ENCODE measurements at regions not wholly inside any gene's neighbourhood (a gene's known extent, or its start where the extent isn't known, plus 50 kb on each side); places are given as distances from the start of the nearest gene placed in this dataset.

- FAIRE-seq (no peak), DNase-seq (ENCODE audit: low read depth, low spot score) (no peak)
- no peaks in the 10 kb centered on the region for H3K27me3 ChIP-seq (ENCODE audit: control insufficient read depth in 2 of 2, insufficient read depth in 2 of 2, low read length in 2 of 2)
- no peak overlapping the region for H3K4me2 ChIP-seq (ENCODE audit: insufficient read depth, low read length)
- H3K9ac ChIP-seq (replicated peaks; ENCODE audit: extremely low read depth, insufficient read depth, low read length), result no peak overlapping the region
- H3K27ac ChIP-seq (ENCODE audit: insufficient read depth, low read depth, low read length), result no peak overlapping the region
- no peaks in the 10 kb centered on the region for H3K9me1 ChIP-seq (replicated peaks; ENCODE audit: control insufficient read depth, extremely low read depth, insufficient read depth, low read length)
- no peaks in the 10 kb centered on the region for H4K20me1 ChIP-seq (replicated peaks; ENCODE audit: control insufficient read depth, extremely low read depth, insufficient read depth, low read length)
- TF ChIP-seq MYC (IDR thresholded peaks at IDR 0.05; ENCODE audit: low read depth, low read length) (no peak), MAX (IDR thresholded peaks at IDR 0.05; ENCODE audit: insufficient read depth, insufficient read length) (no peak), CTCF (IDR thresholded peaks at IDR 0.05; ENCODE audit: extremely low read depth in 1 of 2, insufficient read depth in 1 of 2, low read depth in 1 of 2, low read length in 2 of 2) (no peak), JUN (IDR thresholded peaks at IDR 0.05; ENCODE audit: borderline replicate concordance, insufficient read depth, insufficient read length, low read depth) (no peak), FOS (IDR thresholded peaks at IDR 0.05; ENCODE audit: borderline replicate concordance, insufficient read depth, low read length) (no peak), GATA2 (IDR thresholded peaks at IDR 0.05; ENCODE audit: insufficient read depth, insufficient read length, low read depth, low read length) (no peak), EZH2 (IDR thresholded peaks at IDR 0.05; ENCODE audit: borderline replicate concordance, low read depth, low read length, severe bottlenecking) (no peak), POLR2AphosphoS5 (IDR thresholded peaks at IDR 0.05; ENCODE audit: insufficient read depth, low read depth, low read length) (no peak), POLR2A (IDR thresholded peaks at IDR 0.05; ENCODE audit: low read depth, low read length) (no peak)
- POLR2A ChIA-PET, result no interaction called here
- no TSS peak for BruUV-seq (replicated peaks)
- no peaks in the 10 kb centered on the region for H3K4me1 ChIP-seq (ENCODE audit: control insufficient read depth, extremely low read depth, insufficient read depth, low read length)
- dilution Hi-C loops (cut with MboI; ENCODE audit: extremely low pct_ligation_motif_present, low sequenced_read_pairs) (no loop called here), intact Hi-C loops (cut with micrococcal nuclease) (no loop called here)
- H3K79me2 ChIP-seq (ENCODE audit: control insufficient read depth, insufficient read depth, low read length), result no peaks in the 10 kb centered on the region
- CTCF ChIA-PET, result no interaction called here
- H2AFZ ChIP-seq (ENCODE audit: low read depth, low read length), result no peak overlapping the region
- no peaks in the 10 kb centered on the region for H3K36me3 ChIP-seq (ENCODE audit: control insufficient read depth in 2 of 2, extremely low read depth in 1 of 2, insufficient read depth in 2 of 2, low read length in 2 of 2)
- H3K9me3 ChIP-seq (replicated peaks; ENCODE audit: control insufficient read depth, insufficient read depth, low read length), result no peaks in the 10 kb centered on the region
- no peak overlapping the region for H3K4me3 ChIP-seq (replicated peaks in 1 of 3; ENCODE audit: insufficient read depth in 1 of 3, low read depth in 1 of 3, low read length in 3 of 3)
Observed at GRCh38 chr1:185412385-185413087, 95.5 kb upstream of the IVNS1ABP start.

All from endothelial cell of umbilical vein (primary cell).